ENCODE measurements at regions not wholly inside any gene's neighbourhood (a gene's known extent, or its start where the extent isn't known, plus 50 kb on each side); places are given as distances from the start of the nearest gene placed in this dataset.

- DNase-seq (ENCODE audit: low read depth in 1 of 2, low spot score in 2 of 2) (no peak), FAIRE-seq (no peak)
- no peaks in the 10 kb centered on the region for H3K9me3 ChIP-seq (ENCODE audit: insufficient read depth in 2 of 2, low read depth in 1 of 2, low read length in 1 of 2)
- no peak overlapping the region for H2BK5ac ChIP-seq (ENCODE audit: low read depth, low read length)
- H3K4ac ChIP-seq (replicated peaks; ENCODE audit: insufficient read length, low read depth, low read length): no peak overlapping the region
- no peaks in the 10 kb centered on the region for H4K20me1 ChIP-seq (replicated peaks in 1 of 2; ENCODE audit: control insufficient read depth in 1 of 2, insufficient read depth in 2 of 2, low read length in 2 of 2)
- no peak overlapping the region for H4K8ac ChIP-seq (ENCODE audit: extremely low read depth, insufficient read depth, low read length)
- no peak overlapping the region for H2AK5ac ChIP-seq (ENCODE audit: low read depth, low read length)
- H3K4me3 ChIP-seq (ENCODE audit: extremely low read depth in 1 of 4, insufficient read depth in 2 of 4, low read depth in 3 of 4, low read length in 4 of 4): no peak overlapping the region
- H3K27me3 ChIP-seq (replicated peaks in 1 of 4; ENCODE audit: control insufficient read depth in 3 of 4, extremely low read depth in 1 of 4, insufficient read depth in 3 of 4, low read length in 3 of 4): no peaks in the 10 kb centered on the region
- no peak overlapping the region for H3K56ac ChIP-seq (replicated peaks; ENCODE audit: insufficient read length, low read depth, low read length)
- H2BK15ac ChIP-seq (ENCODE audit: low read length): no peak overlapping the region
- TF ChIP-seq CEBPB (IDR thresholded peaks at IDR 0.05; ENCODE audit: low read depth, low read length): peak; percentile 90
- no peak for TF ChIP-seq RBBP5 (IDR thresholded peaks at IDR 0.05; ENCODE audit: borderline replicate concordance, low read depth, low read length)
- H3K14ac ChIP-seq (ENCODE audit: insufficient read length): no peak overlapping the region
- H3K27ac ChIP-seq (ENCODE audit: low read depth, low read length): no peak overlapping the region
- H3K79me2 ChIP-seq (ENCODE audit: control insufficient read depth in 1 of 2, insufficient read depth in 2 of 2, low read length in 2 of 2): no peaks in the 10 kb centered on the region
- ChIA-PET CTCF (ENCODE audit: partially characterized antibody) (interaction anchor here (1.0 to 2.5 kb wide), 5 partner anchors 10 to 159 kb away, joined by 3 to 12 read pairs (median 4); no protein-coding TSS in a partner anchor), POLR2A (ENCODE audit: partially characterized antibody) (interaction anchor here (1.4 kb wide), 1 partner anchor 11 kb away, joined by 5 read pairs; no protein-coding TSS in a partner anchor)
- WGBS, 2 experiments (ENCODE audit: extremely low coverage in 1 of 2, insufficient coverage in 1 of 2, insufficient read length in 1 of 2, insufficient replicate concordance in 2 of 2, low coverage in 1 of 2, low lambda C conversion rate in 2 of 2, missing lambda C conversion rate in 1 of 2): 77% methylated on average over 8 of the region's 8 CpGs; no CpG with 5 or more reads in 1 of the 2 experiments
- no peak overlapping the region for H3K18ac ChIP-seq (ENCODE audit: extremely low read depth, low read length)
- no peak overlapping the region for H4K5ac ChIP-seq (ENCODE audit: insufficient read length, low read depth, low read length)
- peaks cover 0 to 10% (median 4%) of the 10 kb centered on the region in 4 experiments; a peak in 3 of 7 replicates for H3K4me1 ChIP-seq (replicated peaks in 1 of 4; ENCODE audit: control insufficient read depth in 3 of 4, insufficient read depth in 4 of 4, low read length in 3 of 4)
- no peaks in the 10 kb centered on the region for H3K23me2 ChIP-seq (ENCODE audit: low read depth, low read length)
- no peak overlapping the region for H4K91ac ChIP-seq (replicated peaks; ENCODE audit: insufficient read length, low read length)
- H2BK20ac ChIP-seq (ENCODE audit: low read length): no peak overlapping the region
- H2AFZ ChIP-seq (ENCODE audit: low read length): no peak overlapping the region
- no peak overlapping the region for H2BK12ac ChIP-seq (ENCODE audit: low read depth, low read length)
- H3K4me2 ChIP-seq (ENCODE audit: insufficient read depth in 1 of 2, low read depth in 2 of 2, low read length in 2 of 2): no peak overlapping the region
- H3K23ac ChIP-seq (ENCODE audit: insufficient read length): no peak overlapping the region
- H3K79me1 ChIP-seq (ENCODE audit: low read depth, low read length): no peaks in the 10 kb centered on the region
- no peak overlapping the region for H3K9ac ChIP-seq (replicated peaks in 1 of 4; ENCODE audit: extremely low read depth in 1 of 4, low read depth in 3 of 4, low read length in 3 of 4)
- H2BK120ac ChIP-seq (replicated peaks; ENCODE audit: low read depth, low read length): no peak overlapping the region
- no peaks in the 10 kb centered on the region for H3K36me3 ChIP-seq (ENCODE audit: control insufficient read depth in 2 of 4, insufficient read depth in 4 of 4, low read length in 3 of 4)
Measured at GRCh38 chr13:29953542-29953941, 103.1 kb upstream of the UBL3 start.
